Stimulated activated CD4-positive, alpha-beta T cell treated with anti-CD3 and anti-CD28 coated beads, TNF-alpha, amount 100 ng/mL, for 24 hours (primary cell): ENCODE measurements at regions not wholly inside any gene's neighbourhood (a gene's known extent, or its start where the extent isn't known, plus 50 kb on each side); places are given as distances from the start of the nearest gene placed in this dataset.
"Not testable (repeated sequence)": the region's sequence is repeated elsewhere in the genome, so short reads cannot be mapped to it uniquely, and the experiment has no call there.

ENCODE experiments used
- DNase-seq, 3 experiments: peaks; one replicate each; pipeline ENCODE4 v3.0.0-alpha.2; 2020; ENCODE audit warnings: low read depth in 3 of 3

GRCh38 chr2:52387937-52388590, 1356.1 kb upstream of the NRXN1 start:
- DNase-seq: no peak

- no peak for DNase-seq
These were observed 1354.6 kb upstream of the NRXN1 start for GRCh38 chr2:52386433-52387030.

- DNase-seq: no peak
These were observed 1351.6 kb upstream of the NRXN1 start for GRCh38 chr2:52383541-52383940.

GRCh38 chr2:52369178-52369577, 1337.2 kb upstream of the NRXN1 start:
- no peak for DNase-seq

DNA sequence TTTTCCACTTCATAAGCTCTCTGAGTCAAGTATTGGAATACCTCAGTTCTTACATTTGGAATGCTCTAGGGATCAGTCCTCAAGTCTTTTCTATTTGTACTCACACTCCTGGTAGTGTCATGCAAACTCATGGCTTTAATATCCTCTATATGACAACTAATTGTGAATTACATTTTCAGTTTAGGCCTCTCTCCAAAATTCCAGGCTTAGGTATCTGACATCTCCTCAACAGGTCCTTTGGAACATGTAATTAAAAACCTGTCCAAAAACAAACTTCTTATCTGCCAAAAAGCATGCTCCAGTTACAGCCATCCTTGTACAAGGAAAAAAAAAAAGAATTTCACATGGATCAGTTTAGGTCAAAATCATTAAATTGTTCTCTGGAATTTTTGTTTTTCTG, 1336.2 kb upstream of the NRXN1 start:
- DNase-seq: no peak

GRCh38 chr2:52365946-52366345, 1334.0 kb upstream of the NRXN1 start:
- no peak for DNase-seq

DNA sequence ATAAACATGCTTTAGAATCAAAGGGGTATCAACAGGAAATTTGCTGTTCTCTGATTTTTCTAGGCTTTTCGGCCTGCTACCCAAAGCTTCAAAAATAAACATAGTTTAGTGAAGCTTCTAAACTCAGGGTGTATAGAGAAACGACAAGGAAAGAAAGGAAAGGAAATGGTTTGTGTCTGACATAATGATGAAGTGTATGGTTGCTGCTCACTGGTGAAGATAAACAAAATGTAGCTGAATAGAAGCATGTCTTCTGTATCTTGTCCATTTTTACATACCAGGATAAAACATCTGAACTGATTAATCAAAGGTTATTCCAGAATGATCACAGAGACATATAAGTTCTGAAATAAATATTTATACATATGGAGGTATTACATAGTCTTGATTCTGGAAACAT, 1324.6 kb upstream of the NRXN1 start:
- no peak for DNase-seq

DNA sequence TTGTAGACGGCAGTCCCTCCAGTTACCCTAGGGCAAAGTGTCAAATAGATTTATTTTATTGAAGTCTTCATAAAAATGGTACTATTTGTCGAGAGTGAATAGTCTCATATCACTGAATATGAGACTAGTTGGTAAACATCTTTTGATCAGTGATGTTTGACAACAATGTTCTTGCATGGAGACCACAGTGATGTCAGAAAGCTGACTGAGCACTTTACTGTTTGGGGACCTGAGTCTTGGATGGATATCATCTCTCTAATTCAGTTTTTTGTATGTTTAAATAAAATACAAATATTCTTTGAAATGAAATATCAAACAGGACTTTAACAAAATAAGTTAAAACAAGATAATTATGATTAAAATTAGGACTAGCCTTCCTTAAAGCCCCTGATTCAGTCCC, 1315.4 kb upstream of the NRXN1 start:
- DNase-seq: no peak

GRCh38 chr2:52345676-52346075, 1313.7 kb upstream of the NRXN1 start:
- DNase-seq: no peak

DNA sequence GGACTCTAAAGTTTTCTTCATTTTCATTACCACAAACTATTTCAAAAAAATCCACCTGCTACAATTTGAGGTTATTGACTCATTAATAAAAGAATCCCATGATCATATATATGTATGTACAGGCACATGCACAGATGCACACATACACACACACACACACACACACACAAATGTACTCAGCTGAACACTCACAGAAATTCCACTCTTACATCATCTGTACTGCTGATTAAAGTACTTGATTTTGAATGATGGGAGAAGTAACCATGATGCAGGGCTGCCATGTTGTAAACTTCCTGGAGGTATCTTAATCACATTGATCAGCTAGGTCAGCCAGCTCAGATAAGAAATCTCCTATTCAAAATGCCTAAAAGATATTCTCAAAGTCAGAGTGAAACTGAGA, 1313.2 kb upstream of the NRXN1 start:
- no peak for DNase-seq

- DNase-seq: no peak
These were observed 1311.9 kb upstream of the NRXN1 start for GRCh38 chr2:52343706-52344266.

GRCh38 chr2:52343010-52343409, 1311.1 kb upstream of the NRXN1 start:
- DNase-seq: no peak

DNA sequence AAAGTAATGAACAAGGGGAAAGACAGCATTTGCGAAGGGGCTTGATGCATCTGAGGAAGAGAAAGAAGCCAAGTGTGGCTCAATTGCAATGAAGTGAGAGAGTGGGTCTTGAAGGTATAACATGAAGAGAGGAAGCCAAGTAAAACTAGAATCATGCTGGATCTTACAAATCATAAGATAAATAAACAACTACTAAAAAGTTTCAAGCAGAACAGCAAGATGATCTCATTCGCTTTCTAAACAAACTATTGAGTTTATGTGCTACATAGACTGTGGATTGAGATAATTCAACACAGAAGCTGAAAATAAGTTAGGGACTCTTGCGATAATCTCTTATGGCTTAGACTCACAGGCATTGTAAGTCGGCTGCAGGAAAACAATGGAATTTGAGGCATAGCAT, 1310.5 kb upstream of the NRXN1 start:
- no peak for DNase-seq

DNA sequence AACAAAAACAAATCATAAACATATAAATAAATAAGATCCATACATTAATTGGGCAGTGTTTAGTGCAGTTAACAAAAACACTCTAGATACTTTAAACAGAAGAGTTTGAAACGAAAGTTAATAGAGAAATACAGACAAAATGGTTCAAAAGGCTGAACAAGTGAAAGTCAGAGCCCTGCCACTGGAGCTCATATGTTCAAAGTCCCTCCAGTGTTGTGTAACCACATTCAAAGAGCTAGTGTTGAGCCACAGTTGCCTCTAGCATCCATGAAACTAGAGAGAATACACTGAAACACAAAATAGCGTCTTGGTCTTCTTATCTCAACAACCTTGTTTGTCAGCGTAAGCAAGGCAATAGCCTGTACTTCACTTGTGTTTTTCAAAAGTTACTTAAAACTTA, 1309.8 kb upstream of the NRXN1 start:
- no peak for DNase-seq

GRCh38 chr2:52340171-52340570, 1308.2 kb upstream of the NRXN1 start:
- no peak for DNase-seq

GRCh38 chr2:52337786-52338185, 1305.9 kb upstream of the NRXN1 start:
- not testable (repeated sequence) for DNase-seq

- no peak for DNase-seq
These were observed 1305.0 kb upstream of the NRXN1 start for GRCh38 chr2:52336951-52337350.

- DNase-seq: no peak
These were observed 1303.8 kb upstream of the NRXN1 start for GRCh38 chr2:52335727-52336126.

GRCh38 chr2:52334185-52334584, 1302.3 kb upstream of the NRXN1 start:
- no peak for DNase-seq

- no peak for DNase-seq
These were observed 1295.7 kb upstream of the NRXN1 start for GRCh38 chr2:52327641-52328040.

DNA sequence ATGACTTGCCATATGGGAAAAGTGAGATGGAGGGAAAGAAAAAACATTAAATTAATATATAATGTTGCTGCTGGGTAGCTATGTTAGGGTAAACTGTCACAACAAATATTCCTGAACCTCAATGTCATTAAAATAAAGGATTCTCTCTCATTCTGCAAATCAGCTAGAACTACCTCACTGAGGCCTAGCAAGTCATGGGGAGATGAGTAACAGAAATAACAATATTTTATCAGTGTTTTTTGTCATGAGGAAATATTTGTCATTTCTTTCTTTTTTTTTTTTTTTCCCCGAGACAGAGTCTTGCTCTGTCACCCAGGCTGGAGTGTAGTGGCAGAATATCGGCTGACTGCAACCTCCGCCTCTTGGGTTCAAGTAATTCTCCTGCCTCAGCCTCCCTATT, 1282.3 kb upstream of the NRXN1 start:
- no peak for DNase-seq

DNA sequence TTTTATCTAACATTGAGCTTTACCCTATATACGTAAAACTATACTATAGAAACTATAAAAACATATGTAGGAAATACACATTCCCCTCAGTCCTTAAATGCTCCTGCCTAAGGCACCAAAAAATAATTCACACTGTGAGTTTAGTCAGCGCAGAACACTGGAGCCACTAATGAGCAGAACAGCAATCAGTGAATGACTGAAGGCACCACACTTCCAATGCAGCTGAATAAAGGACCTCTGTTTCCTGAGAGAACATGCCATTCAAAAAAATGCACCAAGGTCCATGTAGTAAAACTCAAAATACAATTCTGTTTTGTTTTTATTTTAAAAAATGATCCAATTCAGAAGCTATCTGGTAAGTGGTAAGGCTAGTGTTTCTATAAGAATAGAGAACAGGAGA, 1280.6 kb upstream of the NRXN1 start:
- no peak for DNase-seq

DNA sequence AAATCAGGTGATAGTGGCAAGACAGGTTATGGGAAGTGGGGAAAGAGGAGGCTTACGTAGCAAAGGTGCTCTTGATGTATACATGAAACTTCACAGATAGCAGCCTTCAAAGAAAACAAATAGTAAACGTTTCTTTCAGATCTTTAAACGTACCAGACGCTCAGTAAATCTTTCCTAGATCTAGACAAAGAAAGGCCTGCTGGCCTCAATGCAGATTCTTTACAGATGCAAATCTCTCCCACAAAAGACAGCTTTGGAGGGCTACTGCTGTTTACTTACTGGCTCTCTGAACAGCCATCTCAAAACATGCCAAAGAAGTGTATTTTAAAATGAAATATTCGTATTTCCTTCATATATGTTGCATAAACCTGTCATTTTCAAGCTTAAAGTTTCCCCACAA, 1279.9 kb upstream of the NRXN1 start:
- no peak for DNase-seq

DNA sequence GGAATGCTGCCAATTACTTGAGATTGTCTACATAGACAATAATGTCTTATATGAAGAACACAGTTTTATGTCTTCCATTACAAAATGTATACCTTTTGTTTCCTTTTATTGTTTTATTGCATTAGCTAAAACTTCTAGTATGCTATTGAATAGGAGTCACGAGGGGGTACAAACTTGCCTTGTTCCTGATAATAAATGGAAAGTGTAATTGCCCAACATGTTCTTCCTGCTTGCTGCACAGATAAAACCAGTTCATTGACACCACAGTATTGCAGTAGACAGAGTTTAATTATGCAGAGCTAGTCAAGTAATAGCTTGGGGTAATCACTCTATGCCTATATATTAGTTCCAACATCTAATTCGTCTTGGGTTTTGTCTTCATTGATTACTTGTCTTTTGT, 1276.2 kb upstream of the NRXN1 start:
- DNase-seq: no peak
